Upper lobe of left lung (tissue), 6 donors: ENCODE measurements at regions not wholly inside any gene's neighbourhood (a gene's known extent, or its start where the extent isn't known, plus 50 kb on each side); places are given as distances from the start of the nearest gene placed in this dataset.

Experiments used
- ATAC-seq, 2 donors: fragments of 200-7000 bp; cut with Tn5 transposase; one replicate each; pipeline ENCODE4 v1.9.1; 2022; ENCODE audit warnings: mild to moderate bottlenecking in 2 of 2, moderate library complexity in 2 of 2; ENCODE audit not compliant: low FRiP score in 2 of 2
- DNase-seq, 2 donors: peaks; one replicate each; pipeline ENCODE4 v3.0.0-alpha.2; 2019 to 2020
- H3K27ac ChIP-seq, 4 donors: fragments of 200-600 bp; sonication (generic); one replicate each; pipeline ENCODE4 v1.5.1; 2016 to 2019
- H3K27me3 ChIP-seq, 4 donors: fragments of 200-600 bp; sonication (generic); one replicate each; pipeline ENCODE4 v1.5.1; 2017 to 2019
- H3K36me3 ChIP-seq, 4 donors: fragments of 200-600 bp; sonication (generic); one replicate each; pipeline ENCODE4 v1.5.1; 2016 to 2019
- H3K4me1 ChIP-seq, 4 donors: fragments of 200-600 bp; sonication (generic); one replicate each; pipeline ENCODE4 v1.5.1; 2018 to 2019
- H3K4me3 ChIP-seq, 4 donors: fragments of 200-600 bp; sonication (generic); one replicate each; pipeline ENCODE4 v1.5.1; 2017 to 2019; ENCODE audit warnings: mild to moderate bottlenecking in 2 of 4, moderate library complexity in 1 of 4
- H3K9me3 ChIP-seq, 4 donors: fragments of 200-600 bp; sonication (generic); one replicate each; pipeline ENCODE4 v1.5.1; 2018 to 2019
- CTCF ChIP-seq, 6 experiments: fragments of 450-650 bp in 4 of 6; fragments of 200-600 bp in 2 of 6; sonication (generic) in 2 of 6; IDR thresholded peaks; one replicate each; pipeline ENCODE4 v1.5.1; 2016 to 2019; ENCODE audit warnings: antibody characterized with exemption in 6 of 6
- EP300 ChIP-seq, 4 donors: sonication (generic); formaldehyde crosslinking; IDR thresholded peaks; one replicate each; pipeline ENCODE4 v1.5.1; 2017; ENCODE audit warnings: antibody characterized with exemption in 4 of 4, control low read depth in 2 of 4
- POLR2A ChIP-seq, 4 donors: fragments of 450-650 bp; IDR thresholded peaks; one replicate each; pipeline ENCODE4 v1.5.1; 2016 to 2017; ENCODE audit warnings: antibody characterized with exemption in 4 of 4, mild to moderate bottlenecking in 2 of 4
- POLR2AphosphoS5 ChIP-seq, 2 donors: sonication (generic); formaldehyde crosslinking; IDR thresholded peaks; one replicate each; pipeline ENCODE4 v1.5.1; 2017; ENCODE audit warnings: antibody characterized with exemption in 2 of 2
- WGBS, 2 donors: methylation state at CpG; one replicate each; pipeline ENCODE4 v1.1.5; 2017 to 2018; 5-methylcytosine and 5-hydroxymethylcytosine counted together
- donor health status: DM: no; HTN: no; CAD: no; lungs with moderate emphysema.
- donor health status: DM: no; HTN: yes; CAD: no; lungs with severe emphysema.

- DNase-seq, result no peak
- no peaks in the 10 kb centered on the region for H3K4me1 ChIP-seq
- no peak overlapping the region for H3K4me3 ChIP-seq
- no peaks in the 10 kb centered on the region for H3K27me3 ChIP-seq
- TF ChIP-seq POLR2A (IDR thresholded peaks at IDR 0.05), result no peak
- no peak for TF ChIP-seq POLR2AphosphoS5 (IDR thresholded peaks at IDR 0.05)
- no peak for TF ChIP-seq EP300 (IDR thresholded peaks at IDR 0.05)
- no peak for TF ChIP-seq CTCF (IDR thresholded peaks at IDR 0.05)
- no peaks in the 10 kb centered on the region for H3K36me3 ChIP-seq
- WGBS, 2 donors, result 72 to 77% methylated on average over 19 of the region's 19 CpGs
- no peak overlapping the region for H3K27ac ChIP-seq
- H3K9me3 ChIP-seq, result no peaks in the 10 kb centered on the region
- ATAC-seq, result no peak
Measured at GRCh38 chr1:38551318-38552307, 308.0 kb downstream of the RRAGC start.

GRCh38 chr1:38549191-38549590, 310.4 kb downstream of the RRAGC start:
- WGBS, 2 donors, result 79 to 86% methylated on average over 3 of the region's 3 CpGs
- H3K27me3 ChIP-seq, result no peaks in the 10 kb centered on the region
- H3K9me3 ChIP-seq, result no peaks in the 10 kb centered on the region
- no peaks in the 10 kb centered on the region for H3K4me1 ChIP-seq
- no peak for DNase-seq
- ATAC-seq, result no peak
- TF ChIP-seq POLR2A (IDR thresholded peaks at IDR 0.05) (no peak), CTCF (IDR thresholded peaks at IDR 0.05) (no peak), POLR2AphosphoS5 (IDR thresholded peaks at IDR 0.05) (no peak), EP300 (IDR thresholded peaks at IDR 0.05) (no peak)
- H3K36me3 ChIP-seq, result no peaks in the 10 kb centered on the region
- H3K4me3 ChIP-seq, result no peak overlapping the region
- H3K27ac ChIP-seq, result no peak overlapping the region

- Histone ChIP-seq H3K4me1 (no peaks in the 10 kb centered on the region), H3K9me3 (no peaks in the 10 kb centered on the region), H3K36me3 (no peaks in the 10 kb centered on the region), H3K27me3 (no peaks in the 10 kb centered on the region), H3K27ac (no peak overlapping the region), H3K4me3 (no peak overlapping the region)
- 81 to 84% methylated on average over 6 of the region's 6 CpGs for WGBS, 2 donors
- ATAC-seq, result no peak
- DNase-seq, result no peak
- TF ChIP-seq CTCF (IDR thresholded peaks at IDR 0.05) (no peak), POLR2AphosphoS5 (IDR thresholded peaks at IDR 0.05) (no peak), EP300 (IDR thresholded peaks at IDR 0.05) (no peak), POLR2A (IDR thresholded peaks at IDR 0.05) (no peak)
Measured at GRCh38 chr1:38547321-38547720, 312.3 kb downstream of the RRAGC start.

GRCh38 chr1:38546636-38547035, 312.9 kb downstream of the RRAGC start:
- no peak for TF ChIP-seq EP300 (IDR thresholded peaks at IDR 0.05)
- TF ChIP-seq CTCF (IDR thresholded peaks at IDR 0.05), result no peak
- TF ChIP-seq POLR2A (IDR thresholded peaks at IDR 0.05), result no peak
- no peak for TF ChIP-seq POLR2AphosphoS5 (IDR thresholded peaks at IDR 0.05)
- WGBS, 2 donors, result 56 to 66% methylated on average over 6 of the region's 6 CpGs
- Histone ChIP-seq H3K4me3 (no peak overlapping the region), H3K36me3 (no peaks in the 10 kb centered on the region), H3K9me3 (no peaks in the 10 kb centered on the region), H3K27ac (no peak overlapping the region), H3K4me1 (no peaks in the 10 kb centered on the region), H3K27me3 (no peaks in the 10 kb centered on the region)
- DNase-seq (no peak), ATAC-seq (no peak)
